ENCODE measurements at regions not wholly inside any gene's neighbourhood (a gene's known extent, or its start where the extent isn't known, plus 50 kb on each side); places are given as distances from the start of the nearest gene placed in this dataset.

- H3K27ac ChIP-seq, result no peak overlapping the region
- no peak overlapping the region for H3K4me3 ChIP-seq
- no peaks in the 10 kb centered on the region for H3K36me3 ChIP-seq (ENCODE audit: insufficient read depth, low read length)
- H3K9me3 ChIP-seq (ENCODE audit: low read depth, low read length), result no peaks in the 10 kb centered on the region
- DNase-seq (ENCODE audit: low read depth, low spot score), result no peak
- TF ChIP-seq EZH2 (IDR thresholded peaks at IDR 0.05), result no peak
- no peak for TF ChIP-seq POLR2AphosphoS5 (IDR thresholded peaks at IDR 0.05; ENCODE audit: borderline replicate concordance, low read depth, low read length)
- no peak for TF ChIP-seq FOXP2 (optimal IDR thresholded peaks at IDR 0.05; ENCODE audit: control extremely low read depth, extremely low read length, insufficient read depth)
- no peak overlapping the region for H3K9ac ChIP-seq (ENCODE audit: insufficient read length)
These were observed 305.9 kb downstream of the KLF5 start for GRCh38 chr13:73364736-73365135.

GRCh38 chr13:73358606-73359095 lies 299.8 kb downstream of the KLF5 start:
- DNase-seq (ENCODE audit: low read depth, low spot score), result no peak
- no peak overlapping the region for H3K9ac ChIP-seq (ENCODE audit: insufficient read length)

GRCh38 chr13:73355134-73355533 lies 296.3 kb downstream of the KLF5 start:
- H3K27ac ChIP-seq, result no peak overlapping the region
- no peak overlapping the region for H3K9ac ChIP-seq (ENCODE audit: insufficient read length)
- H3K4me3 ChIP-seq, result no peak overlapping the region
- DNase-seq (ENCODE audit: low read depth, low spot score), result no peak
- H3K36me3 ChIP-seq (ENCODE audit: insufficient read depth, low read length), result no peaks in the 10 kb centered on the region
- TF ChIP-seq FOXP2 (optimal IDR thresholded peaks at IDR 0.05; ENCODE audit: control extremely low read depth, extremely low read length, insufficient read depth) (no peak), POLR2AphosphoS5 (IDR thresholded peaks at IDR 0.05; ENCODE audit: borderline replicate concordance, low read depth, low read length) (no peak), EZH2 (IDR thresholded peaks at IDR 0.05) (no peak)
- no peaks in the 10 kb centered on the region for H3K9me3 ChIP-seq (ENCODE audit: low read depth, low read length)

More at GRCh38 chr13:73358606-73359095, 299.8 kb downstream of the KLF5 start:
- Histone ChIP-seq H3K9me3 (ENCODE audit: low read depth, low read length) (no peaks in the 10 kb centered on the region), H3K4me3 (no peak overlapping the region), H3K36me3 (ENCODE audit: insufficient read depth, low read length) (no peaks in the 10 kb centered on the region), H3K27ac (no peak overlapping the region)
- TF ChIP-seq FOXP2 (optimal IDR thresholded peaks at IDR 0.05; ENCODE audit: control extremely low read depth, extremely low read length, insufficient read depth) (no peak), EZH2 (IDR thresholded peaks at IDR 0.05) (no peak), POLR2AphosphoS5 (IDR thresholded peaks at IDR 0.05; ENCODE audit: borderline replicate concordance, low read depth, low read length) (no peak)

DNA sequence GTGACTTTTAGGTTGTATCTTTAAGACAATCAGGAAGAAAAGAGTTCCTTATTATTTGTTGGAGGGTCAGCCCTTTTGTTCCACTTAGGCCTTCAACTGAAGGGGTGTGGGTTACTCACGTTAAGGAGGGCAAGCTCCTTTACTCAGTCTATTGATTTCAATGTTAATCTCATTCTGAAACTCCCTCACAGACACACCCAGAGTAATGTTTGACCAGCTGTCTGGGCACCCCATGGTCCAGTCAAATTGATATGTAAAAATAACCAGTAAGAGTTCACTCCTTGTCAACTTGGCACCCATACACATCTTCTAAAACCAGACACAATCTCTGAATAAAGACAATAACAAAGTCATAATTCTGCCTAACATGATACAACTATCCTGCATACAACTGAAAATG lies 292.9 kb downstream of the KLF5 start:
- H3K36me3 ChIP-seq (ENCODE audit: insufficient read depth, low read length), result no peaks in the 10 kb centered on the region
- H3K9ac ChIP-seq (ENCODE audit: insufficient read length), result no peak overlapping the region
- DNase-seq (ENCODE audit: low read depth, low spot score), result no peak
- no peak overlapping the region for H3K27ac ChIP-seq
- H3K9me3 ChIP-seq (ENCODE audit: low read depth, low read length), result no peaks in the 10 kb centered on the region
- H3K4me3 ChIP-seq, result no peak overlapping the region
- no peak for TF ChIP-seq EZH2 (IDR thresholded peaks at IDR 0.05)

DNA sequence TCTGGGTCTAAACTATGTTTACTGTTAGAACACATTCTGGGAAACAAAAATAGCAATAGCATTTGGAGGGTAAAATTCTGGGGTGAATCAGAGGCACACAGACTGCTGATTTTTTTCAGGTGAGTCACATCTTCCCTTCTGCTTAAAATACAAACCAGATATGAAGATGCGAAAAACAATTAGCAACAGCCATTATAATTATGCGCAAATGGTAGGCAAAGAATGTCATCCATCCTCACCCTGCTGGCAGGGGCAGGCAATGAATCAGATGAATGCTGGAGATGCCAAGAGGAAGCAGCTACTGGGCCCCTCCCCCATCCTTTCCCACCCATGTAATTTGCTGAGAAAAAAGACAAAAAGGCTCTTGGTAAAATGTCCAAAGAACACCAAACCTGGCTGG lies 282.9 kb downstream of the KLF5 start:
- TF ChIP-seq FOXP2 (optimal IDR thresholded peaks at IDR 0.05; ENCODE audit: control extremely low read depth, extremely low read length, insufficient read depth) (no peak), POLR2AphosphoS5 (IDR thresholded peaks at IDR 0.05; ENCODE audit: borderline replicate concordance, low read depth, low read length) (no peak), EZH2 (IDR thresholded peaks at IDR 0.05) (no peak)
- H3K9ac ChIP-seq (ENCODE audit: insufficient read length), result no peak overlapping the region
- no peak overlapping the region for H3K4me3 ChIP-seq
- DNase-seq (ENCODE audit: low read depth, low spot score), result no peak
- H3K9me3 ChIP-seq (ENCODE audit: low read depth, low read length), result no peaks in the 10 kb centered on the region
- no peaks in the 10 kb centered on the region for H3K36me3 ChIP-seq (ENCODE audit: insufficient read depth, low read length)
- H3K27ac ChIP-seq, result no peak overlapping the region

DNA sequence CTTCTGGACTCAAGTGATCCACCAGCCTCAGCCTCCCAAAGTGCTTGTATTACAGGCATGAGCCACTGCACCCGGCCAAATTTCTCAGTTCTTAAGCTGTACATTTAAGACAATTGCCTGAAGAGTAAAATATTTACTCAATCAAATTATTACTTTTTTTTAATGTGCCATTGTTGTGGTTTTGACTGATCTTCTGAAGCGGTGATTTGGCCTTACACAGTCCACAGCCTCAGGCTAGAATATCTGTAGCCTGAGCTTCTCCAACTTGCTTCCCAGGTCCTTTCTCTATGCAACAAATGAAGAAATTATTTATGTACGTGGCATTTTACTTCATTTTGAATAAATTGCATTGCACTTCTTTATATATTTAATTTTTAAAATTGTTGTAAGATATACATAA lies 281.3 kb downstream of the KLF5 start:
- Histone ChIP-seq H3K27ac (no peak overlapping the region), H3K9me3 (ENCODE audit: low read depth, low read length) (no peaks in the 10 kb centered on the region), H3K4me3 (no peak overlapping the region), H3K36me3 (ENCODE audit: insufficient read depth, low read length) (no peaks in the 10 kb centered on the region), H3K9ac (ENCODE audit: insufficient read length) (no peak overlapping the region)
- no peak for TF ChIP-seq FOXP2 (optimal IDR thresholded peaks at IDR 0.05; ENCODE audit: control extremely low read depth, extremely low read length, insufficient read depth)
- no peak for TF ChIP-seq POLR2AphosphoS5 (IDR thresholded peaks at IDR 0.05; ENCODE audit: borderline replicate concordance, low read depth, low read length)
- no peak for TF ChIP-seq EZH2 (IDR thresholded peaks at IDR 0.05)
- no peak for DNase-seq (ENCODE audit: low read depth, low spot score)

GRCh38 chr13:73339086-73339485 lies 280.3 kb downstream of the KLF5 start:
- TF ChIP-seq FOXP2 (optimal IDR thresholded peaks at IDR 0.05; ENCODE audit: control extremely low read depth, extremely low read length, insufficient read depth) (no peak), EZH2 (IDR thresholded peaks at IDR 0.05) (no peak), POLR2AphosphoS5 (IDR thresholded peaks at IDR 0.05; ENCODE audit: borderline replicate concordance, low read depth, low read length) (no peak)
- no peak for DNase-seq (ENCODE audit: low read depth, low spot score)
- H3K27ac ChIP-seq, result no peak overlapping the region

GRCh38 chr13:73338389-73338788 lies 279.6 kb downstream of the KLF5 start:
- Histone ChIP-seq H3K9me3 (ENCODE audit: low read depth, low read length) (no peaks in the 10 kb centered on the region), H3K4me3 (no peak overlapping the region), H3K27ac (no peak overlapping the region), H3K36me3 (ENCODE audit: insufficient read depth, low read length) (no peaks in the 10 kb centered on the region), H3K9ac (ENCODE audit: insufficient read length) (no peak overlapping the region)
- TF ChIP-seq POLR2AphosphoS5 (IDR thresholded peaks at IDR 0.05; ENCODE audit: borderline replicate concordance, low read depth, low read length) (no peak), EZH2 (IDR thresholded peaks at IDR 0.05) (no peak)
- no peak for DNase-seq (ENCODE audit: low read depth, low spot score)

More at GRCh38 chr13:73339086-73339485, 280.3 kb downstream of the KLF5 start:
- no peaks in the 10 kb centered on the region for H3K9me3 ChIP-seq (ENCODE audit: low read depth, low read length)
- no peak overlapping the region for H3K9ac ChIP-seq (ENCODE audit: insufficient read length)
- H3K36me3 ChIP-seq (ENCODE audit: insufficient read depth, low read length), result no peaks in the 10 kb centered on the region
- H3K4me3 ChIP-seq, result no peak overlapping the region

- Histone ChIP-seq H3K36me3 (ENCODE audit: insufficient read depth, low read length) (no peaks in the 10 kb centered on the region), H3K9me3 (ENCODE audit: low read depth, low read length) (no peaks in the 10 kb centered on the region), H3K27ac (no peak overlapping the region), H3K4me3 (no peak overlapping the region), H3K9ac (ENCODE audit: insufficient read length) (no peak overlapping the region)
- TF ChIP-seq EZH2 (IDR thresholded peaks at IDR 0.05) (no peak), FOXP2 (optimal IDR thresholded peaks at IDR 0.05; ENCODE audit: control extremely low read depth, extremely low read length, insufficient read depth) (no peak), POLR2AphosphoS5 (IDR thresholded peaks at IDR 0.05; ENCODE audit: borderline replicate concordance, low read depth, low read length) (no peak)
- DNase-seq (ENCODE audit: low read depth, low spot score), result no peak
These were observed 278.7 kb downstream of the KLF5 start for GRCh38 chr13:73337532-73337931.

Data from SK-N-MC (cell line).